Ascending aorta (tissue), 2 donors: ENCODE measurements at regions not wholly inside any gene's neighbourhood (a gene's known extent, or its start where the extent isn't known, plus 50 kb on each side); places are given as distances from the start of the nearest gene placed in this dataset.
A peak's percentile ranks its signal among the peaks of the same experiment; 100 is the strongest.

Experiments used
- DNase-seq, 2 donors: peaks; one replicate each; pipeline ENCODE4 v3.0.0-alpha.2; 2019; ENCODE audit warnings: low spot score in 2 of 2
- H3K27ac ChIP-seq, 2 donors: fragments of 200-600 bp; sonication (generic); one replicate each; pipeline ENCODE4 v1.5.1; 2016 to 2017; ENCODE audit warnings: mild to moderate bottlenecking in 1 of 2
- H3K27me3 ChIP-seq: fragments of 200-600 bp; sonication (generic); one replicate; pipeline ENCODE4 v1.5.1; 2017
- H3K36me3 ChIP-seq, 2 donors: fragments of 200-600 bp; sonication (generic); one replicate each; pipeline ENCODE4 v1.5.1; 2016
- H3K4me1 ChIP-seq, 2 donors: fragments of 200-600 bp; sonication (generic); one replicate each; pipeline ENCODE4 v1.5.1; 2016 to 2017; ENCODE audit warnings: mild to moderate bottlenecking in 1 of 2
- H3K4me3 ChIP-seq, 2 donors: fragments of 200-600 bp; sonication (generic); one replicate each; pipeline ENCODE4 v1.5.1; 2016 to 2017; ENCODE audit warnings: mild to moderate bottlenecking in 1 of 2
- H3K9me3 ChIP-seq, 2 donors: fragments of 200-600 bp; sonication (generic); one replicate each; pipeline ENCODE4 v1.5.1; 2016
- intact Hi-C: fragments of 100-400 bp; cut with DNase I; formaldehyde crosslinking; loops from one replicate; pipeline ENCODE4 v1.15.1; 2023
- TF ChIP-seq, protein P1 (sequence below), 3 experiments: fragments of 200-600 bp in 2 of 3; fragments of 450-650 bp in 1 of 3; sonication (generic) in 2 of 3; IDR thresholded peaks; one replicate each; pipeline ENCODE4 v1.5.1; 2016 to 2019; ENCODE audit warnings: antibody characterized with exemption in 3 of 3, mild to moderate bottlenecking in 1 of 3, moderate library complexity in 1 of 3

DNA sequence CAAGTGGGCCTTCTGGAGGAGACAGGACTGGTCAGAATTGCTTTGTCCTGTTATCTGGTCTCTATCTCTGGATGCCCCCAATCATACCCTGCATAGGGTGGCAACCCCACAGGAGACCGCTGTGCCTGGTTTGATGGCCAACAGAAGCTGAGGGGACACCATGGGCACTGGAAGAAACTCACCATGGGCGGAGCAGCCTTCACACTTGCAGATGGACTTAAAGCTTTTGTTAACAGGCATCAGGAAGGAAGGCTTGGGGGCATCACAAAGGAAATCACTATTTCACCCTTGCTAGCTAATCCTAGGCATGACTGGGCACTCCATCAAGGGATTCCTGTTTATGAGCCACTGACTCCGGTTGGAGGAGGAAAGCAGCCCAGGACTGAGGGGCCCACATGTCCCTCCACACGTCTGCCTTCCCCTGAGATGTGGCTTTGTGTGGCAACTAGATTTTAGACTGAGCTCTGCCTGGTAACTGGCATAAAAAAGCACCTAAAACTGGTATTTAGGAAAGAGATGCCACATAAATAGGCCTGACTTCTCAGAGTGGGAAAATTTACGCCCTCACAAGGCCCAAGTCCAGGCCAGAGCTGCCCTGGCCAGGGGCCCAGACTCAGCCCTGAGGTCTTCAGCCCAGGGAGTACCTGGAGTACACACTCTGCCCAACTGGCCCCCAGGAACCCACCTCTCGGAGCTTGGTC, 57.0 kb upstream of the LYVE1 start:
- Histone ChIP-seq H3K27ac (peak overlapping the region; percentile 82 to 97), H3K9me3 (no peaks in the 10 kb centered on the region), H3K4me1 (peaks cover 26 to 36% of the 10 kb centered on the region in 2 donors), H3K27me3 (no peaks in the 10 kb centered on the region), H3K4me3 (no peak overlapping the region), H3K36me3 (peaks cover 59 to 88% of the 10 kb centered on the region in 2 donors)
- TF ChIP-seq, protein P1, sequence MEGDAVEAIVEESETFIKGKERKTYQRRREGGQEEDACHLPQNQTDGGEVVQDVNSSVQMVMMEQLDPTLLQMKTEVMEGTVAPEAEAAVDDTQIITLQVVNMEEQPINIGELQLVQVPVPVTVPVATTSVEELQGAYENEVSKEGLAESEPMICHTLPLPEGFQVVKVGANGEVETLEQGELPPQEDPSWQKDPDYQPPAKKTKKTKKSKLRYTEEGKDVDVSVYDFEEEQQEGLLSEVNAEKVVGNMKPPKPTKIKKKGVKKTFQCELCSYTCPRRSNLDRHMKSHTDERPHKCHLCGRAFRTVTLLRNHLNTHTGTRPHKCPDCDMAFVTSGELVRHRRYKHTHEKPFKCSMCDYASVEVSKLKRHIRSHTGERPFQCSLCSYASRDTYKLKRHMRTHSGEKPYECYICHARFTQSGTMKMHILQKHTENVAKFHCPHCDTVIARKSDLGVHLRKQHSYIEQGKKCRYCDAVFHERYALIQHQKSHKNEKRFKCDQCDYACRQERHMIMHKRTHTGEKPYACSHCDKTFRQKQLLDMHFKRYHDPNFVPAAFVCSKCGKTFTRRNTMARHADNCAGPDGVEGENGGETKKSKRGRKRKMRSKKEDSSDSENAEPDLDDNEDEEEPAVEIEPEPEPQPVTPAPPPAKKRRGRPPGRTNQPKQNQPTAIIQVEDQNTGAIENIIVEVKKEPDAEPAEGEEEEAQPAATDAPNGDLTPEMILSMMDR (IDR thresholded peaks at IDR 0.05): no peak
- no peak for DNase-seq
- intact Hi-C loops: loop anchor here (5.0 kb wide), 1 partner anchor 218 kb away; no protein-coding TSS in a partner anchor

DNA sequence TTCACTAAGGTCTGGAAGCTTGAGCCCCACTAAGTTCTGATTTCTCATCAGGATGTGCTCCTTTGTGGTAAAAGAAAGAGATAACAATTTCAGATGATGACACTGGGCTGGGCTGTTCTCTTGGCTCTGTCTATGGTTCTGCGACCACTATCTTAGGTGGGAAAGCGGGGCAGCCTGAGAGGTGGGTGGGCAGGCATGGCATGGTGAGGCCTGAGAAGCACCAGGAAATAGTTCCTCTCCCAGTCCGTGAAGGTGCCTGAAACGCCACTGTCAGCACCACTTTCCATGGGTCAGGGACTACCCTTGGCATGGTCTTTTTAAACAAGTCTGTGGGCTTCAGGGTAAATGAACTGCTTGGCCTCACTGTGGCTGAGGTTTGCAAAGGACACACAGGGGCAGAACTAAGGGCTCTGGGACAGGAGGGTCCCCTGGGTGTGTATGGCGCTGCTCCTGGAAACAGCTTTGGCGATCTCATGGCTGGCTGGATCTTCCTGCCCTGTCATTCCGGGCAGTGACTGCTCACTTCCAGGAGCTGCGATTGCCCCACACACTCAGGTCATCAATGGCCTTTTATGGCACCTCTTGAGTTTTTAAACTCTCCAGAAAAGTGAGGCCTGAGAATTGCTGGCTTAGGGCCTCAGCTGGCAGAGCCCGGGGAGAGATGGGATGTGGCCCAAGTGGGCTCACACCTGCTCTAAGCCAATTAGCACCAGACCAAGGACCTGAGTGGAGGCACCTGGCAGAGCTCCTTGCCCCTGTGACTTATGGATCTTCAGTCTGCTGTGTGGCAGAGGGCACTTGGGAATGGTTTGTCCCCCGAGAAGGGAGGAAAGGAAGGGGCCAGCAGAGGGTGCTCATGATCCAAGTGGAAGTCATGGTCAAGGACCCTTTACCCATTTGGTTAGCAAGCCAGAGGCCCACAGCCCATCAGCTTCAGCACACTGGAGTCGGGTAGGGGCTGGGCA, 55.6 kb upstream of the LYVE1 start:
- Histone ChIP-seq H3K27ac (peak overlapping the region; percentile 82 to 97), H3K4me3 (no peak overlapping the region), H3K9me3 (no peaks in the 10 kb centered on the region), H3K4me1 (peaks cover 32 to 46% of the 10 kb centered on the region in 2 donors), H3K36me3 (peaks cover 47 to 74% of the 10 kb centered on the region in 2 donors), H3K27me3 (no peaks in the 10 kb centered on the region)
- TF ChIP-seq, protein P1 (IDR thresholded peaks at IDR 0.05): peak; percentile 39 to 46 (median 40)
- peak in 1 of 2 donors; percentile 85 for DNase-seq
- intact Hi-C loops: loop anchor here (1.0 kb wide), 1 partner anchor 111 kb away; no protein-coding TSS in a partner anchor

DNA sequence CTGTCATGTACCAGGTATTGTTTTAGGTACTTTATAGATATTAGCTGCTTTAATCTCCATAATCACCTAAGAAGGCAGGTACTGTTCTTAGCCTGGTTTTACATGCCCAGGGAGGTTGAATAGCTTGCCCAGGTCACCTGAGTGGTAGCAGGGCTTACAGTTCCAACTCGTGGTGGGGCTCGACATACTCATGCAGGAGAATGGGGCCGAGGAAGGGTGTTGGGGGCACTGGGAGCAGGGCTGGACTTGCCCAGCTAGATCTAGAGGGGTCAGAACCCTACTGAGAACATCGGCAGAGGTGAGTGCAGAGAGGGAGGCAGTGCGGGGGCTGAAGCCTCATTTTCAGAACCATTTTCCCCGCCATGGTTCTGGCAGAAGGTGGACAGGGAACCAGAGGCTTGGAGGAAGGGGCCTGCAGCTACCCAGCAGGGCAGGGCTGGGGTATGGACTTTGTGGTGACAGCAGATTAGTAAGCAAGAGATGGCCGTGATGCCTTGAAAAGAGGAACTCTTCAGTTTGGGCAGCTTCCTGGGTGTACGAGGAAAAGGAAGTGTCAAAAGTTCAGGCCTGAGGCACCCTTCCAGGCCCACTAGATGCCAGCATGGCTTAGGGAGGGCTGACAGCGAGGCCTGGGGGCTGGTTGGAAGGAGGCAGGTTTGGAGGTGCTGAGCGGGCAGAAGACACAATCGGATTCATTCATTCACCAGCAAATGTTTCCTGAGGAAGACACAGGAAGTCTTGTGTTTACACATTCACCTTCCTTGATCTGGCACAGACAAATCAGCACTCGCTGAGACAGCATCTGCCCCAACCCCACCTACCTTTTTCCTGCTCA, 54.7 kb upstream of the LYVE1 start:
- Histone ChIP-seq H3K27ac (peak overlapping the region; percentile 82 to 97), H3K4me3 (no peak overlapping the region), H3K9me3 (no peaks in the 10 kb centered on the region), H3K4me1 (peaks cover 35 to 54% of the 10 kb centered on the region in 2 donors), H3K27me3 (no peaks in the 10 kb centered on the region), H3K36me3 (peaks cover 38 to 65% of the 10 kb centered on the region in 2 donors)
- intact Hi-C loops: no loop called here
- peak in 1 of 2 donors; percentile 69 for DNase-seq
- TF ChIP-seq, protein P1 (IDR thresholded peaks at IDR 0.05): no peak

GRCh38 chr11:10622108-10622507, 53.6 kb upstream of the LYVE1 start:
- Histone ChIP-seq H3K4me3 (no peak overlapping the region), H3K9me3 (no peaks in the 10 kb centered on the region), H3K27ac (peak overlapping the region; percentile 82 to 97), H3K36me3 (peaks cover 30 to 54% of the 10 kb centered on the region in 2 donors), H3K4me1 (peaks cover 42 to 62% of the 10 kb centered on the region in 2 donors), H3K27me3 (no peaks in the 10 kb centered on the region)
- no peak for DNase-seq
- TF ChIP-seq, protein P1 (IDR thresholded peaks at IDR 0.05): no peak
- intact Hi-C loops: no loop called here

- H3K9me3 ChIP-seq: no peaks in the 10 kb centered on the region
- H3K27ac ChIP-seq: peak overlapping the region; percentile 82 to 97
- intact Hi-C loops: loop anchor here (2.0 kb wide), 2 partner anchors 32 to 38 kb away; no protein-coding TSS in a partner anchor
- TF ChIP-seq, protein P1 (IDR thresholded peaks at IDR 0.05): no peak
- DNase-seq: no peak
- peaks cover 11 to 31% of the 10 kb centered on the region in 2 donors for H3K36me3 ChIP-seq
- H3K27me3 ChIP-seq: no peaks in the 10 kb centered on the region
- no peak overlapping the region for H3K4me3 ChIP-seq
- peaks cover 20 to 46% of the 10 kb centered on the region in 2 donors for H3K4me1 ChIP-seq
Observed at GRCh38 chr11:10619131-10619680, 50.7 kb upstream of the LYVE1 start.
